ENCODE measurements at regions not wholly inside any gene's neighbourhood (a gene's known extent, or its start where the extent isn't known, plus 50 kb on each side); places are given as distances from the start of the nearest gene placed in this dataset.
"Not testable (repeated sequence)": the region's sequence is repeated elsewhere in the genome, so short reads cannot be mapped to it uniquely, and the experiment has no call there.

DNA sequence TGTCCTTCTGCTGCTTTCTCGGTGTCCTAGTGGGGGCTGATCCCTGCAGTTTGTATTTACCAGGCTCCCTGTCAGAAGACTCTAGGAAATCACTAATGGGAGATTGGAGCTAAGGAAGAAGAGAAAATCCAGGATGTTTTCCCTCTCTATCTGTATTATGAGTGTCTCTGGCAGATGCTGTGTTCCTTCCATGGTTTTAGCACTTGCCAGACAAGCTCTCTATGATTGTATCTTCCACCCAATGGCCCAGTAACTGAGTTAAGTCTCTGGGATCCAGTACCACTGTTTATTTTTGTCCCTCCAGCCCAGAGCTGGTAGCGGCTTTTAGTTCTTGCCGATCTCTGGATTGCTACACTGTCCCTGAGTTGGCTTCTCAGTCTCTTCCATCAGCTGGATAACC, 494.8 kb upstream of the SLC39A10 start:
- Histone ChIP-seq H3K4me3 (ENCODE audit: insufficient read depth, low read depth, low read length) (no peak overlapping the region), H3K27me3 (ENCODE audit: control insufficient read depth, insufficient read depth, low read length) (no peaks in the 10 kb centered on the region), H3K36me3 (replicated peaks; ENCODE audit: control insufficient read depth, insufficient read depth, low read length) (no peaks in the 10 kb centered on the region)
- DNase-seq: no peak

DNA sequence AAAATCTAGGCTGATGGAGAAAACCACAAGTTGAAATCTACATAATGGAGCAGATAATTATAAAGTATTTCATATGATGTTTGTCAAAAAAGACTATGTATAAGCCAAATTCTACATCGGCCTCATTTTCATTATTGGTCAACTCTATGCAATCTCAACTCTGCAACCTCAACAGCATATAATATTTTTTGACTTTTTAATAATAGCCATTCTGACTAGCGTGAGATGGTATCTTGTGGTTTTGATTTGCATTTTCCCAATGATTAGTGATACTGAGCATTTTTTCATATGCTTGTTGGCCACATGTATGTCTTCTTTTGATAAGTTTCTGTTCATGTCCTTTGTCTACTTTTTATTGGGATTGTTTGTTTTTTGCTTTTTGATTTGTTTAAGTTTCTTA, 496.1 kb upstream of the SLC39A10 start:
- no peak for DNase-seq
- no peak overlapping the region for H3K4me3 ChIP-seq (ENCODE audit: insufficient read depth, low read depth, low read length)
- no peaks in the 10 kb centered on the region for H3K27me3 ChIP-seq (ENCODE audit: control insufficient read depth, insufficient read depth, low read length)
- no peaks in the 10 kb centered on the region for H3K36me3 ChIP-seq (replicated peaks; ENCODE audit: control insufficient read depth, insufficient read depth, low read length)

DNA sequence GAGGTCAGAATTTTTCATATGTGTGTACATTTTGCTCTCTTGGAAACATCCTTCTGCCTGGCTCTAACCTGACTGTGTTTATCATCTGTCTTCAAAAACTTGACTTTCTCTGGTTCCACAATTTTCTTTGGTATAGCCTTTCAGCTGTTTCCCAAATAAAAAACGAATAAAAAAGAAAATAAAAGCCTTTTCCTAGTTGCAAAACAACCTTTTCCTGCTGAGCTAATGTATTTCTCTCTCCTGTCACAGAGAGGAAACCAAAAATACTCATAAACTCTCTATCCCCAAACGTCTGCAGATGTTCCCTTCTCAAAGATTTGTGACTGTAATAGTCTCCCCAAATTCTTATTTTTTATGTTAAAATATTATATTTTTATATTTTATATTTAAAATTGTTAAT, 505.3 kb upstream of the SLC39A10 start:
- H3K27me3 ChIP-seq (ENCODE audit: control insufficient read depth, insufficient read depth, low read length): no peaks in the 10 kb centered on the region
- no peak overlapping the region for H3K4me3 ChIP-seq (ENCODE audit: insufficient read depth, low read depth, low read length)
- DNase-seq: no peak
- no peaks in the 10 kb centered on the region for H3K36me3 ChIP-seq (replicated peaks; ENCODE audit: control insufficient read depth, insufficient read depth, low read length)

DNA sequence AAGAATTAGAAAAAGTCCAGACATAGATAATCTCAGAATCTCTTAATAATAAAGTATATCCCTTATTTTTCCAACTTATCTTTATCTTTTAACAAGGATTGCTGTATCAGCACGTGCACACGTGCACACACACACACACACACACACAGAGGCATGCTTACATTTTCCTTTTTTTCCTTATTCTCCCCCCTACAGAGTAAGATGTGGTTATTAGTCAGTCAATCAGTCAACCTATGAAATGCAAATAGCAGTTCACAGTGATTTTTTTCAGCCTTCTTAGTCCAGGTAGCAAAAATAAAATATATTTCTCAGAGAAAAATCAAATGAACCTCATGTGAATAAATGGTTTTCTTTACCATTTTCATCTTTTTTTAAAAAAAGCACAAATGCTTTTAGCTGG, 506.2 kb upstream of the SLC39A10 start:
- no peak for DNase-seq
- no peak overlapping the region for H3K4me3 ChIP-seq (ENCODE audit: insufficient read depth, low read depth, low read length)
- no peaks in the 10 kb centered on the region for H3K36me3 ChIP-seq (replicated peaks; ENCODE audit: control insufficient read depth, insufficient read depth, low read length)
- H3K27me3 ChIP-seq (ENCODE audit: control insufficient read depth, insufficient read depth, low read length): no peaks in the 10 kb centered on the region

DNA sequence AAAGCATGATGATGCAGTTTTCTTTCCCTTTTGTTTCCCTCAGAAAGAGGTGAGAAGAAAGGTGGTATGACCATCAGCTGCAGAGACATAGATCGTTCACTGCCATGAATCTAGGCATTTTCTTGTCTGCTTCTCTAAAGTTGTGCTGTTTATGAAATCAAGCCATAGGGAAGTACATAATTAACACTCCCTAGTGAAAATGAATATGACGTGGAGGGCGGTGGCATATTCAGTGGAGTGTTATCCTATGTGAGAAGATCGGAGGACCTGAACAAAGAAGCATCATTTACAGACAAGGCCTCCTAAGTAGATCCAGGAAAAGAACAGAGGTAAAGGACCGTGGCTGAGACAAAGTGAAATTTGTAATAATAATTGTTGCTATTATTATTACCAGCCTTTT, 509.0 kb upstream of the SLC39A10 start:
- H3K27me3 ChIP-seq (ENCODE audit: control insufficient read depth, insufficient read depth, low read length): no peaks in the 10 kb centered on the region
- H3K4me3 ChIP-seq (ENCODE audit: insufficient read depth, low read depth, low read length): no peak overlapping the region
- no peak for DNase-seq
- no peaks in the 10 kb centered on the region for H3K36me3 ChIP-seq (replicated peaks; ENCODE audit: control insufficient read depth, insufficient read depth, low read length)

DNA sequence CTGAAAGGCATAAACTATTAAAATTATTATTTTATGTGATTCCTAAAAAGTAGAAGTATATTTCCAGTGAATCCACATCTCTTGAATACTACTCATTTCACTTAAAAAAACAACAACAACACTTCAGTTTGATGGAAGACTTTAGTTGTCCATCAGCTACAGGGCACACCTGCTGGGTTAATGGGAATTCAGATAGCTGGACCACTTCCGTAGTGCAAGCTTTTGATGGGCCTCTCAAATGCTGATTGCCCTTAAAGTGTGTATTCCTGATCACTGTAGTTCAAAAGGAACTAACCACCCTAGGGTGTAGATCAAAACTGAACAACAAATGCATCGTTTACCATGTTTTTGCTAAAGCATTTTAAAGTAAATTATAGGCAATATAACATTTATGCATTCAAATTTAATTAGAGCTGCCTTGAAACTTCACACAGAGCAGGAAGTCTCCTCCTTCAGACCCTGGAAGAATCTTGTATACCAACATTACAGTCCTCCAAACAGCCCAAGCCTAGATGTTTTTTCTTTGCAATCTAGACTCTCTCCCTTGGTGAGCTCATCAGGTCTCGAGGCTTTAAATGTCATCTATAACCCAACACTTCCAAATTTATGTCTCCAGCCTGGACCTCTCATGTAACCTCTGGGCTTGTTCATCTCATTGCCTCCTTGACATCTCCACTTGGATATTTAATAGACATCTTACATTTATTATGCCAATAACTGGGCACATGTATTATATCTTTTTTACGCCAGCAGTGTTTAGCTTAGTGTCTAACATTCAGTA, 510.1 kb upstream of the SLC39A10 start:
- no peaks in the 10 kb centered on the region for H3K27me3 ChIP-seq (ENCODE audit: control insufficient read depth, insufficient read depth, low read length)
- no peak for DNase-seq
- H3K4me3 ChIP-seq (ENCODE audit: insufficient read depth, low read depth, low read length): no peak overlapping the region
- no peaks in the 10 kb centered on the region for H3K36me3 ChIP-seq (replicated peaks; ENCODE audit: control insufficient read depth, insufficient read depth, low read length)

DNA sequence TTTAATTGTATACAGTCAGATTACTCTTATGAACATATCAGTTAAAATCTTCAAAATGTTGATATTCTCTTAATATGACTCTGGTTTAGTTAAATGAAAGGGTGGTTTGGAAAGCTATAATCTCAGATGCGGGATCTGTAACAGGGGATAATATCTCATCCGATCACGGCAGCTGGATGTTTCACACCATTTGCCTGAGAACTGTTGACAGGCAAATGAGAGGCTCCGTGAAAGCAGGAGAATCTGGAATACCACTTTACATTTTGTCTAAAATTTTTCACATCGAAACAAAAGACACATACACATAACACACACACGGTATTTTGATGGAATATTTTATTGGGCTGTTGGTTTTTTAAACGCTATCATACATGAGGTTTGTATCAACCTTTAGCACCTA, 518.6 kb upstream of the SLC39A10 start:
- no peaks in the 10 kb centered on the region for H3K36me3 ChIP-seq (replicated peaks; ENCODE audit: control insufficient read depth, insufficient read depth, low read length)
- no peak for DNase-seq
- H3K27me3 ChIP-seq (ENCODE audit: control insufficient read depth, insufficient read depth, low read length): no peaks in the 10 kb centered on the region
- H3K4me3 ChIP-seq (ENCODE audit: insufficient read depth, low read depth, low read length): no peak overlapping the region

DNA sequence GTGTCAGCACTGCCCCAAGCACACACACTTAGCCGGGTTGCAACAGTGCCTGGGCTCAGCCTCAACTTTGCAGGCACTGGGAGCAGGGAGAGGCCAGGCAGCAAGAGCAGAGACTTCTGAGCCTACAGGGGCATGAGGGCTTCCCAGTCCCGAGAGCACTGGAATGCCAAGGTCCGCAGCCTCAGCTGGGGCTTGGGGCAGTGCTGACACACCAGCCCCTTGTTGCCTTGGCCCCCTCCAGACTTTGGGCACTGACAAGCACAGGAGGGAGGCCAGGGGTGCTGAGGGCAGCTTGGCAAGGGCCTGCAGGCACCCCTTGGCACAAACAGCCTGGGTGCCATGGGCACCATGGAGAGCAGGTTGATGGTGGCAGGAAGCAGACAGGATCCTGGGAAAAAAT, 531.1 kb upstream of the SLC39A10 start:
- H3K4me3 ChIP-seq (ENCODE audit: insufficient read depth, low read depth, low read length); H3K36me3 ChIP-seq (replicated peaks; ENCODE audit: control insufficient read depth, insufficient read depth, low read length); H3K27me3 ChIP-seq (ENCODE audit: control insufficient read depth, insufficient read depth, low read length); DNase-seq: not testable (repeated sequence)

DNA sequence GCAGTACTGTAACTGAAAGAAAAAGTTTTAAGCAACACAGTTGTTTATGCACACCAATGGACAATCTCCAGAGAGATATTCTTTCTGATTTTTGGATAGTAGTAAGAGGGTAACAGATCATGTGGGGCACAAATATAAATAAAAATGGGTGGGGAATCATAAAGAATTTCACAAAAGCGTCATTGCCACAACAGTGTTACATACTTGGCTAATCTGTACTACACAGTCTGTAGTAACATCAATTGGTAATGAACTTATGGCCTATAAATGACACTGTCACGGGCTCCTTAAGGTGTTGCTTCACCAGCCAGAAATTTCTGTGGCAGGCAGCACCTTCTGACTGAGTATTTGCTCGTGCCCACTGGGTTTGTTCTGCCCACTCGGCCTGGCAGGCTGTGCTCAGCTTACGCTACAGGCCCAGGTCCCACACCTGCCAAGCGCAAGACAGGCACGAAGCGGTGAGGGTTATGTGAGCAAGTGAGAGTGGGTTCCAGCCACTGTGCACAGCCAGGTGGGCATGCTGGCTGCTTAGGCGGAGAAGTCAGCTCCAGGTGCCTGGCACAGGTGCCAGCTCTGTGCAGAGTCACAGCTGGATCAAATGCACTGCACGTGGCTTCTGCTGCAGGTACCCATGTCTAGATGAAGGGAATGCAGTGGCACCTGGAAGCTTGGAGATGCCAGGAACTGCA, 532.5 kb upstream of the SLC39A10 start:
- no peak overlapping the region for H3K4me3 ChIP-seq (ENCODE audit: insufficient read depth, low read depth, low read length)
- DNase-seq: no peak

DNA sequence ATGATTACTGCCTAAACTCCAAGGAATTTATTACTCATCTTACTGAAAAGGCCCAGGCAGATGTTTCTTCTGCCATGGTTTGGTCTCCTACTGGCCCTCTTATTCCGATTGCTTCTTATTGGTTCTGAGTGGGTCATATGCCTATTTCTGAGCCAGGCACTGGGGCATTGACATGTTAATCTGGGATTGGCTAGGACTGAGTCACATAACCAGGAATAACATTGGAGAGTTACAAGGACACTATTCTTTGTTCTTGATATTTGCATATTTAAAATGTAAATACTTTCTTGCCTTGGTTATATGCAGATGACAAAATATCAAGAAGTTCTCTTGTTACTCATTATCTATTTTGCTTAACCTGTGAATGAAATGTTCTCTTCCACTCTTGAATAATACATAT, 534.4 kb upstream of the SLC39A10 start:
- H3K27me3 ChIP-seq (ENCODE audit: control insufficient read depth, insufficient read depth, low read length): no peaks in the 10 kb centered on the region
- no peak overlapping the region for H3K4me3 ChIP-seq (ENCODE audit: insufficient read depth, low read depth, low read length)
- no peaks in the 10 kb centered on the region for H3K36me3 ChIP-seq (replicated peaks; ENCODE audit: control insufficient read depth, insufficient read depth, low read length)
- no peak for DNase-seq

More for the DNA sequence above, 532.5 kb upstream of the SLC39A10 start:
- no peaks in the 10 kb centered on the region for H3K27me3 ChIP-seq (ENCODE audit: control insufficient read depth, insufficient read depth, low read length)
- no peaks in the 10 kb centered on the region for H3K36me3 ChIP-seq (replicated peaks; ENCODE audit: control insufficient read depth, insufficient read depth, low read length)

DNA sequence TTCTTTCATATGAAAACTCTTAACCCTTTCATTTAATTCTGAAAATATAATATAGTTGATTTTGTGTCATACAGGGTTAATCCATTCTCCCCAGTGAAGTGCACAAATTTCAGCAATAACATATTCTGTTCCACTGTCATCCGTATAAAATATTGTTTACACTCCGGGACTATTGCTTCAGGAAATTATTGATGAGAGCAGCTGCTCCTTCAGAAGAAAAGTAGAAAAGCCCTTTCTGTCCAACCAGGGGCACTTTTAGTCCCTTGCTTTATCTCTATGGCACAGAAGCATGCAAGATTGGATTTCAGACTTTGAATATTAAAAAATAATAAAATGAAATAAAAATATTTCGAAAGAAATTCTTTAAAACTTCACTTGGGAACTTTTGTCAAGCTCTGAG, 535.7 kb upstream of the SLC39A10 start:
- H3K27me3 ChIP-seq (ENCODE audit: control insufficient read depth, insufficient read depth, low read length): no peaks in the 10 kb centered on the region
- H3K4me3 ChIP-seq (ENCODE audit: insufficient read depth, low read depth, low read length): no peak overlapping the region
- no peak for DNase-seq
- no peaks in the 10 kb centered on the region for H3K36me3 ChIP-seq (replicated peaks; ENCODE audit: control insufficient read depth, insufficient read depth, low read length)

DNA sequence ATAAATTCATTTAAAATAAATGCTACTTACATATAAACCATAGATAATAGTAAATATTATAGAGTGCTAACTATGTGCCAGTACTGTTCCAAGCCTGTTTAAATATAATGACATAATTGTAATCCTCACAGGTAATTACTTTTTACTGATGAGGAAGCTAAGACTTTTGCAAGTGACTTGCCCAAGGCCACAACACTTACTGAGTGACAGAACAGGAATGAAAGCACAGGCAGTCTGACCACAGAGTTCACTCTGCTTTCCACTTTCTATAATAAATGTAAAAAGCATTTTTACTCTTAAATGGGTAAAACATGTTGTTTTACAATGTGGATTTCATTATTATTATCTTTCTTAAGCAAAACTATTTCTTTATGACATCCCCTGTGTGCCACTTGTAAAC, 537.8 kb upstream of the SLC39A10 start:
- no peak for DNase-seq
- H3K4me3 ChIP-seq (ENCODE audit: insufficient read depth, low read depth, low read length): no peak overlapping the region
- no peaks in the 10 kb centered on the region for H3K36me3 ChIP-seq (replicated peaks; ENCODE audit: control insufficient read depth, insufficient read depth, low read length)
- H3K27me3 ChIP-seq (ENCODE audit: control insufficient read depth, insufficient read depth, low read length): no peaks in the 10 kb centered on the region

DNA sequence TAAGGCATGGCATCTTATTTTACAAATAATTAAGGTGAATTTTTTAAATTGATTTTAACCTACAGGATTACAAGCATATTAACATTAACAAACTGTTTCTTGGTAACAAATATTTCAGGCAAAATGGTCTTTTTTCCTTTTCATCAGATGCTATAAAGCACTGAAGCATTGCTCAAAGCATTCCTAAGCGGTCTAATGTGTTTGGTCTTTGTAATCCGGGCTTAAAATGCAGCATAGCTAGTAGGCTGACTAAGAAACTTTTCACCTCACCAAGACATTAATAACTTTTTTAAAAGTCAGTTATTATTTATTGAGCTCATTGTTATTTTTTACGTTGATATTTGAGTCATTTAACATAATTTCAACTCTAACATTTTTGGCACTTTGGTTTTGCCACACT, 538.8 kb upstream of the SLC39A10 start:
- DNase-seq: no peak
- Histone ChIP-seq H3K4me3 (ENCODE audit: insufficient read depth, low read depth, low read length) (no peak overlapping the region), H3K27me3 (ENCODE audit: control insufficient read depth, insufficient read depth, low read length) (no peaks in the 10 kb centered on the region), H3K36me3 (replicated peaks; ENCODE audit: control insufficient read depth, insufficient read depth, low read length) (no peaks in the 10 kb centered on the region)

DNA sequence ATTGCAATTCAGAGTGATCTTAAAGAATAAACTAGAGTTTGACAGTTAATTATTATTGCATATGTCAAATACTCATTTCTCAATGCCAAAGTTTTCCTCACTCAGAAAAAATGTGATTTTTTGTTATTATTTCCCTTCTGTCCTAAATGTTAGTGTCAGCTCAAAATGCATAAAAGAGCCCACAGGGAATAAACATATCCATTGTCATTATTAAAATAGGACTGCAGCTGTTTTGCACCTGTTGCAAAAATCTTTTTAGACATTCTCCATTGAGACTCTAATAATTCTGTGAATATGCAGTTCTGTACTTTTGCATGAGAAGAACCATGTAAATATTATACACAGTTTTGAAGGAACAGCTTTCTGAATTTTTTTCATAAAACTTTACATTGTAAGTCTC, 540.0 kb upstream of the SLC39A10 start:
- no peaks in the 10 kb centered on the region for H3K36me3 ChIP-seq (replicated peaks; ENCODE audit: control insufficient read depth, insufficient read depth, low read length)
- H3K4me3 ChIP-seq (ENCODE audit: insufficient read depth, low read depth, low read length): no peak overlapping the region
- no peak for DNase-seq
- no peaks in the 10 kb centered on the region for H3K27me3 ChIP-seq (ENCODE audit: control insufficient read depth, insufficient read depth, low read length)

DNA sequence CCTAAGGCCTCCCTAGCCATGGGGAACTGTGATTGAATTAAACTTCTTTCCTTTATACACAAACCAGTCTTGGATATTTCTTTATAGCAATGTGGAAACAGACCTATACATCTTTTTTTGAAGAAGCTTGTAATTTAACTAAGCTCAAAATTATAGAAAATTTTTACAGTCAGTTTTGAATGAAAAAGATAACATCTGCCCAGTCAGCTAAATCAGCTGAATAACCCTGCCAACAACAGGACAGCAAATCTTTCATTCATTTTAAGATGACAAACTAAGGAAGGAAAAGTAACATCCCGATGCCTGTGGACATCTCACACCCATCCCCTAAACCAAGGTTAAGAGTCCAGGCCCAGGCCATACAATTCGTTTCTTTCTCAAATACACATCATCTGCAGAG, 541.3 kb upstream of the SLC39A10 start:
- Histone ChIP-seq H3K36me3 (replicated peaks; ENCODE audit: control insufficient read depth, insufficient read depth, low read length) (no peaks in the 10 kb centered on the region), H3K4me3 (ENCODE audit: insufficient read depth, low read depth, low read length) (no peak overlapping the region), H3K27me3 (ENCODE audit: control insufficient read depth, insufficient read depth, low read length) (no peaks in the 10 kb centered on the region)
- DNase-seq: no peak
